Lung (tissue), 11 donors: ENCODE measurements at regions not wholly inside any gene's neighbourhood (a gene's known extent, or its start where the extent isn't known, plus 50 kb on each side); places are given as distances from the start of the nearest gene placed in this dataset.

Experiments used
- ATAC-seq: fragments of 200-7000 bp; cut with Tn5 transposase; one replicate; pipeline ENCODE4 v1.9.1; 2020; ENCODE audit warnings: moderate number of reproducible peaks; ENCODE audit not compliant: insufficient read depth, low FRiP score
- DNase-seq, 3 donors: peaks; one replicate each; pipeline ENCODE4 v3.0.0-alpha.2; 2013 to 2017
- H3K27ac ChIP-seq, 2 donors: one replicate each; pipeline ENCODE4 v1.5.1; 2013; ENCODE audit warnings: mild to moderate bottlenecking in 2 of 2, moderate library complexity in 2 of 2, control low read depth in 1 of 2, inconsistent platforms in 1 of 2, low read depth in 1 of 2, low read length in 1 of 2
- H3K27me3 ChIP-seq, 3 donors: one replicate each; pipeline ENCODE4 v1.5.1; 2013; ENCODE audit warnings: low read length in 2 of 3; ENCODE audit not compliant: control insufficient read depth in 3 of 3, insufficient read depth in 3 of 3
- H3K36me3 ChIP-seq, 4 donors: one replicate each; pipeline ENCODE4 v1.5.1; 2013; ENCODE audit warnings: low read length in 4 of 4, mild to moderate bottlenecking in 1 of 4, moderate library complexity in 1 of 4; ENCODE audit not compliant: control insufficient read depth in 4 of 4, insufficient read depth in 4 of 4
- H3K4me1 ChIP-seq, 5 donors: one replicate each; pipeline ENCODE4 v1.5.1; 2013; ENCODE audit warnings: low read length in 5 of 5, mild to moderate bottlenecking in 2 of 5, moderate library complexity in 1 of 5; ENCODE audit not compliant: control insufficient read depth in 5 of 5, insufficient read depth in 5 of 5
- H3K4me3 ChIP-seq: one replicate; pipeline ENCODE4 v1.5.1; 2013; ENCODE audit warnings: mild to moderate bottlenecking, control low read depth, moderate library complexity
- H3K9ac ChIP-seq, 2 donors: one replicate each; pipeline ENCODE4 v1.5.1; 2013; ENCODE audit warnings: low read length in 2 of 2, control low read depth in 1 of 2; ENCODE audit not compliant: insufficient read depth in 1 of 2
- H3K9me3 ChIP-seq, 4 donors: one replicate each; pipeline ENCODE4 v1.5.1; 2013; ENCODE audit warnings: low read length in 3 of 4, mild to moderate bottlenecking in 1 of 4, moderate library complexity in 1 of 4; ENCODE audit not compliant: control insufficient read depth in 4 of 4, insufficient read depth in 3 of 4
- WGBS, 2 donors: extraction: QIAGEN DNeasy Blood & Tissue Kit; methylation state at CpG; one replicate each; pipeline ENCODE4 v1.1.7; 2013; 5-methylcytosine and 5-hydroxymethylcytosine counted together
- TF ChIP-seq, protein P1 (sequence below): IDR thresholded peaks from 2 replicates; pipeline ENCODE4 v1.5.1; 2012; ENCODE audit warnings: mild to moderate bottlenecking; ENCODE audit errors: control extremely low read depth, extremely low read depth
- donor health status: control.
- donor health status: control.
- donor health status: Bipolar disorder and iron deficiency.
- donor health status: healthy.
- donor health status: DM: yes; HTN: yes; CAD: no.

DNA sequence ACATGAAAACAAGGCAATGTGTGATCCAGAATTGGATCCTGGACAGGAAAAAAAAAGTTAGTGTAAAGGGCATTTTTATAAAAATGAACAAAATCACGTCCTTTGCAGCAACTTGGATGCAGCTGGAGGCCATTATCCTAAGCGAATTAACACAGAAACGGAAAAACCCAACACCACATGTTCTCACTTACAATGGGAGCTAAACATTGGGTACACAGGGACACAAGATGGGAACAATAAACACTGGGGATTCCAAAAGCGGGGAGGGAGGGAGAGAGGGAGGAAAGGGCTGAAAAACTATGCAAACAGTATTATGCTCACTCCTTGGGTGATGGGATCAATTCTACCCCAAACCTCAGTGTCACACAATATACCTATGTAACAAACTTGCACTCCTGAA lies 91.4 kb upstream of the BTBD3 start:
- ATAC-seq (no peak), DNase-seq (no peak)
- TF ChIP-seq, protein P1, sequence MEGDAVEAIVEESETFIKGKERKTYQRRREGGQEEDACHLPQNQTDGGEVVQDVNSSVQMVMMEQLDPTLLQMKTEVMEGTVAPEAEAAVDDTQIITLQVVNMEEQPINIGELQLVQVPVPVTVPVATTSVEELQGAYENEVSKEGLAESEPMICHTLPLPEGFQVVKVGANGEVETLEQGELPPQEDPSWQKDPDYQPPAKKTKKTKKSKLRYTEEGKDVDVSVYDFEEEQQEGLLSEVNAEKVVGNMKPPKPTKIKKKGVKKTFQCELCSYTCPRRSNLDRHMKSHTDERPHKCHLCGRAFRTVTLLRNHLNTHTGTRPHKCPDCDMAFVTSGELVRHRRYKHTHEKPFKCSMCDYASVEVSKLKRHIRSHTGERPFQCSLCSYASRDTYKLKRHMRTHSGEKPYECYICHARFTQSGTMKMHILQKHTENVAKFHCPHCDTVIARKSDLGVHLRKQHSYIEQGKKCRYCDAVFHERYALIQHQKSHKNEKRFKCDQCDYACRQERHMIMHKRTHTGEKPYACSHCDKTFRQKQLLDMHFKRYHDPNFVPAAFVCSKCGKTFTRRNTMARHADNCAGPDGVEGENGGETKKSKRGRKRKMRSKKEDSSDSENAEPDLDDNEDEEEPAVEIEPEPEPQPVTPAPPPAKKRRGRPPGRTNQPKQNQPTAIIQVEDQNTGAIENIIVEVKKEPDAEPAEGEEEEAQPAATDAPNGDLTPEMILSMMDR: no peak
- no peaks in the 10 kb centered on the region for H3K36me3 ChIP-seq
- no peak overlapping the region for H3K9ac ChIP-seq
- H3K9me3 ChIP-seq: no peaks in the 10 kb centered on the region
- H3K27me3 ChIP-seq: no peaks in the 10 kb centered on the region
- no peak overlapping the region for H3K27ac ChIP-seq
- H3K4me3 ChIP-seq: no peak overlapping the region
- 85 to 95% methylated on average over 4 of the region's 4 CpGs for WGBS, 2 donors
- no peaks in the 10 kb centered on the region for H3K4me1 ChIP-seq

DNA sequence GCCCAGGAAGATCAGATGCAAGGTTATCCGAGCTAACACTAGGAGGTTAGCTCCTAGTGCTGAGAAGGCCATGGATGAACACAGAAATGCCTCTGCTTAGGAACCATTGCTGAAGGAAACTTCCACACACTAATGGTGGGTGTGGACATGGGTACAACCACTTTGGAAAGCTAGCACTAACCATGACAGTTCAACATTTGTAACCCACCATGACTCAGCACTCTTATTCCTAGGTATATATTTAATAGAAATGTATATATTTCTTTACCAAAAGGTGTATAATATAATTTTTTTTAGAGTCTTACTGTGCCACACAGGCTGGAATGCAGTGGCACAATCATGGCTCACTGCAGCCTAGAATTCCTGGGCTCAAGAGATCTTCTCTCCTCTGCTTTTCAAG lies 85.3 kb upstream of the BTBD3 start:
- DNase-seq: no peak
- Histone ChIP-seq H3K4me3 (no peak overlapping the region), H3K9me3 (peaks cover 0 to 2% (median 0%) of the 10 kb centered on the region in 4 donors), H3K9ac (no peak overlapping the region), H3K27me3 (no peaks in the 10 kb centered on the region), H3K27ac (no peak overlapping the region), H3K36me3 (no peaks in the 10 kb centered on the region), H3K4me1 (no peaks in the 10 kb centered on the region)
- 80% methylated on average over 1 of the region's 1 CpG for WGBS, 2 donors
- TF ChIP-seq, protein P1: no peak
- ATAC-seq: no peak

DNA sequence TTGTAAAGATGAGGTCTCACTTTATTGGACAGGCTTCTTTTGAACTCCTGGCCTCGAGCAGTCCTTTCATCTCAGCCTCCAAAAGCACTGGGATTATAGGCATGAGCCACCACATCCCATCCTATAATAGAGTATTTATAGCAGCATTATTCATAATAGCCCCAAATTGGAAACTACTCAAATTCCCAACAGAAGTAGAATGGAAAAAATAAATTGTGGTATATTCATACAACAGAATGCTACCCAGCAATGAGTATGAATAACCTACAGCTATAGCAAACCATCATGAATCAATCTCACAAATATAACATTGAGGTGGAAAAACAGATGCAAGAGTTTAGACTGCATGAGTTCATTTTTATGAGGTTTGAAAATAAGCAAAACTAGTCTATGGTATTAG lies 84.8 kb upstream of the BTBD3 start:
- ATAC-seq (no peak), DNase-seq (no peak)
- Histone ChIP-seq H3K36me3 (no peaks in the 10 kb centered on the region), H3K9ac (no peak overlapping the region), H3K27me3 (no peaks in the 10 kb centered on the region), H3K27ac (no peak overlapping the region), H3K4me1 (no peaks in the 10 kb centered on the region), H3K9me3 (peaks cover 0 to 2% (median 0%) of the 10 kb centered on the region in 4 donors), H3K4me3 (no peak overlapping the region)
- TF ChIP-seq, protein P1: no peak
- WGBS, 2 donors: 0% methylated on average over 1 of the region's 1 CpG

DNA sequence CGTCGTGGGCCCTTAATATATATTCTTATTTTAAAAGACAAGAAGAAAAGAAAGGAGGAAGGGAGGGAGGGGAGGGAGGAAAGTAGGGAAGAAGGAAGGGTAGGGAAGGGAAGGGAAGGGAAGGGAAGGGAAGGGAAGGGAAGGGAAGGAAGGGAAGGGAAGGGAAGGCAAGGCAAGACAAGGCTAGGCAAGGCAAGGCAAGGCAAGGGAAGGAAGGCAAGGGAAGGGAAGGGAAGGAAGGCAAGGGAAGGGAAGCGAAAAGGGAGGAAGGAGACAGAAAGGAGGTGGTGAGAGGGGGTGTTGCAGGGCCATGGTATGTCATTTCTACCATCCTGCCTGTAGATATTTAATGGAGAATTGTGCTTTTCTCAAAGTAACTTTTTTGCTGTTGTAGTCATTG lies 83.9 kb upstream of the BTBD3 start:
- ATAC-seq (no peak), DNase-seq (no peak)
- H3K27me3 ChIP-seq: no peaks in the 10 kb centered on the region
- TF ChIP-seq, protein P1: no peak
- H3K4me1 ChIP-seq: no peaks in the 10 kb centered on the region
- no peaks in the 10 kb centered on the region for H3K36me3 ChIP-seq
- 90 to 92% methylated on average over 3 of the region's 3 CpGs for WGBS, 2 donors
- H3K4me3 ChIP-seq: no peak overlapping the region
- no peak overlapping the region for H3K9ac ChIP-seq
- no peak overlapping the region for H3K27ac ChIP-seq
- peaks cover 0 to 3% (median 0%) of the 10 kb centered on the region in 4 donors for H3K9me3 ChIP-seq
